ENCODE measurements at regions not wholly inside any gene's neighbourhood (a gene's known extent, or its start where the extent isn't known, plus 50 kb on each side); places are given as distances from the start of the nearest gene placed in this dataset.

- no peaks in the 10 kb centered on the region for H3K4me1 ChIP-seq
Measured at GRCh38 chr4:126168484-126168883, 853.7 kb downstream of the FAT4 start.

GRCh38 chr4:126172126-126172525 is 857.4 kb downstream of the FAT4 start:
- no peaks in the 10 kb centered on the region for H3K4me1 ChIP-seq
- H3K36me3 ChIP-seq, result no peaks in the 10 kb centered on the region
- TF ChIP-seq EP300 (IDR thresholded peaks at IDR 0.05), result no peak
- H3K27me3 ChIP-seq, result no peaks in the 10 kb centered on the region
- H3K9me3 ChIP-seq, result no peaks in the 10 kb centered on the region
- 53 to 75% methylated on average over 1 of the region's 1 CpG for WGBS, 2 donors
- DNase-seq (no peak), ATAC-seq (ENCODE audit: low FRiP score in 2 of 2) (no peak)
- H3K4me3 ChIP-seq, result no peak overlapping the region
- no peak overlapping the region for H3K27ac ChIP-seq

More at GRCh38 chr4:126168484-126168883, 853.7 kb downstream of the FAT4 start:
- no peak for ATAC-seq (ENCODE audit: low FRiP score in 2 of 2)
- no peak for TF ChIP-seq POLR2AphosphoS5 (IDR thresholded peaks at IDR 0.05)
- H3K27me3 ChIP-seq, result no peaks in the 10 kb centered on the region
- H3K9me3 ChIP-seq, result no peaks in the 10 kb centered on the region
- 47 to 50% methylated on average over 1 of the region's 1 CpG for WGBS, 2 donors
- no peak for DNase-seq
- H3K36me3 ChIP-seq, result no peaks in the 10 kb centered on the region
- no peak overlapping the region for H3K27ac ChIP-seq
- H3K4me3 ChIP-seq, result no peak overlapping the region

GRCh38 chr4:126174627-126175026 is 859.9 kb downstream of the FAT4 start:
- no peak overlapping the region for H3K27ac ChIP-seq
- ATAC-seq (ENCODE audit: low FRiP score in 2 of 2), result no peak
- H3K36me3 ChIP-seq, result no peaks in the 10 kb centered on the region
- no peaks in the 10 kb centered on the region for H3K4me1 ChIP-seq
- H3K4me3 ChIP-seq, result no peak overlapping the region
- H3K27me3 ChIP-seq, result no peaks in the 10 kb centered on the region
- 82 to 86% methylated on average over 2 of the region's 2 CpGs for WGBS, 2 donors
- no peak for TF ChIP-seq EP300 (IDR thresholded peaks at IDR 0.05)
- no peak for TF ChIP-seq POLR2AphosphoS5 (IDR thresholded peaks at IDR 0.05)
- no peak for TF ChIP-seq CTCF (IDR thresholded peaks at IDR 0.05)
- no peak for TF ChIP-seq POLR2A (IDR thresholded peaks at IDR 0.05)
- no peak for DNase-seq
- H3K9me3 ChIP-seq, result no peaks in the 10 kb centered on the region

- Histone ChIP-seq H3K4me3 (no peak overlapping the region), H3K27ac (no peak overlapping the region), H3K27me3 (no peaks in the 10 kb centered on the region), H3K4me1 (no peaks in the 10 kb centered on the region), H3K9me3 (no peaks in the 10 kb centered on the region), H3K36me3 (no peaks in the 10 kb centered on the region)
- no peak for DNase-seq
- TF ChIP-seq POLR2A (IDR thresholded peaks at IDR 0.05) (no peak), CTCF (IDR thresholded peaks at IDR 0.05) (no peak), POLR2AphosphoS5 (IDR thresholded peaks at IDR 0.05) (no peak), EP300 (IDR thresholded peaks at IDR 0.05) (no peak)
- ATAC-seq (ENCODE audit: low FRiP score in 2 of 2), result no peak
Measured at GRCh38 chr4:126180642-126181041, 865.9 kb downstream of the FAT4 start.

GRCh38 chr4:126182336-126182735 is 867.6 kb downstream of the FAT4 start:
- no peak for DNase-seq
- no peak overlapping the region for H3K4me3 ChIP-seq
- no peaks in the 10 kb centered on the region for H3K9me3 ChIP-seq
- no peak overlapping the region for H3K27ac ChIP-seq
- H3K27me3 ChIP-seq, result no peaks in the 10 kb centered on the region
- ATAC-seq (ENCODE audit: low FRiP score in 2 of 2), result no peak
- TF ChIP-seq EP300 (IDR thresholded peaks at IDR 0.05) (no peak), POLR2A (IDR thresholded peaks at IDR 0.05) (no peak), CTCF (IDR thresholded peaks at IDR 0.05) (no peak), POLR2AphosphoS5 (IDR thresholded peaks at IDR 0.05) (no peak)
- 70 to 85% methylated on average over 1 of the region's 1 CpG for WGBS, 2 donors
- no peaks in the 10 kb centered on the region for H3K36me3 ChIP-seq
- no peaks in the 10 kb centered on the region for H3K4me1 ChIP-seq

- Histone ChIP-seq H3K27me3 (no peaks in the 10 kb centered on the region), H3K4me3 (no peak overlapping the region), H3K36me3 (no peaks in the 10 kb centered on the region), H3K27ac (no peak overlapping the region), H3K4me1 (no peaks in the 10 kb centered on the region), H3K9me3 (no peaks in the 10 kb centered on the region)
- ATAC-seq (ENCODE audit: low FRiP score in 2 of 2) (no peak), DNase-seq (no peak)
- TF ChIP-seq CTCF (IDR thresholded peaks at IDR 0.05), result no peak
- TF ChIP-seq POLR2AphosphoS5 (IDR thresholded peaks at IDR 0.05), result no peak
- no peak for TF ChIP-seq EP300 (IDR thresholded peaks at IDR 0.05)
- TF ChIP-seq POLR2A (IDR thresholded peaks at IDR 0.05), result no peak
- 71 to 89% methylated on average over 2 of the region's 2 CpGs for WGBS, 2 donors
Measured at GRCh38 chr4:126182786-126183185, 868.0 kb downstream of the FAT4 start.
